SU-DHL-6 (cell line): ENCODE measurements at regions not wholly inside any gene's neighbourhood (a gene's known extent, or its start where the extent isn't known, plus 50 kb on each side); places are given as distances from the start of the nearest gene placed in this dataset.

Source experiments
- CTCF ChIP-seq: fragments of 200-600 bp; sonication (generic); IDR thresholded peaks from one replicate; pipeline ENCODE4 v1.5.1; 2017; ENCODE audit warnings: antibody characterized with exemption, mild to moderate bottlenecking, low read length, moderate library complexity; ENCODE audit not compliant: insufficient read depth, poor library complexity, severe bottlenecking
- EZH2phosphoT487 ChIP-seq: fragments of 200-600 bp; sonication (generic), shearing (Covaris generic); conservative IDR thresholded peaks from 2 replicates; pipeline ENCODE4 v1.6.1; 2018; ENCODE audit warnings: mild to moderate bottlenecking, antibody characterized with exemption, low read length, moderate library complexity, mixed read lengths

GRCh38 chr14:49997991-49998390 lies 105.1 kb downstream of the ARF6 start:
- no peak for TF ChIP-seq CTCF
- TF ChIP-seq EZH2phosphoT487: no peak
